ENCODE measurements at regions not wholly inside any gene's neighbourhood (a gene's known extent, or its start where the extent isn't known, plus 50 kb on each side); places are given as distances from the start of the nearest gene placed in this dataset.
"Not testable (repeated sequence)": the region's sequence is repeated elsewhere in the genome, so short reads cannot be mapped to it uniquely, and the experiment has no call there.

DNA sequence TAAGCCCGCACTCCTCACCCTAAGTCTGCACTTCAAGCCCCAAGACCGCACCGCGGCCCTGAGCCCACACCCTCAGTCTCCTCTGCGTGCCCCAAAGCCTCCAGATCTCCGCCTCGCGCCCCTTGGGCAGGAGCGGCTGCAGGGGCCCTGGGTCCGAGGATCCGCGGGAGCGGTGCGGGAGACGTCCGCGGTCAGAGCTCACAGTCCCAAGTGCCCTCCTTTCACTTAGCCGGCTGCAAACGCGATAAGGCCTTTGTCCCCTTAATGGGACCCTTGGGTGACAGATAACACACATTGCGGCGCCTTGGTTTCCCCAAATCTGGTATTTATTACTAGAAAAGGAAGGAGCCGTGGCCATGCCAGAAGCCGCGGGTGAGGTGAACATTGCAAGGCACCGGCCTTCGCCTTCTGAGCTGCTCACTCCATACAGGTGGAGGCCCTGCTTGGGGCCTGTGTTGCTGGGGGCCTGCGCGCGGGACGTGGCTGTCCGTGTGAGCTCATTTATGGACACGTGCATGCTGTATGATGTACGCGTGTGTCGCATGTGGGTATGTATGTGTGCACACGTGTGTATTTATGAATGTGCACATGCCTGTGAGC lies 178.9 kb downstream of the OR4M2 start:
- DNase-seq (ENCODE audit: low spot score): peak; percentile 90

DNA sequence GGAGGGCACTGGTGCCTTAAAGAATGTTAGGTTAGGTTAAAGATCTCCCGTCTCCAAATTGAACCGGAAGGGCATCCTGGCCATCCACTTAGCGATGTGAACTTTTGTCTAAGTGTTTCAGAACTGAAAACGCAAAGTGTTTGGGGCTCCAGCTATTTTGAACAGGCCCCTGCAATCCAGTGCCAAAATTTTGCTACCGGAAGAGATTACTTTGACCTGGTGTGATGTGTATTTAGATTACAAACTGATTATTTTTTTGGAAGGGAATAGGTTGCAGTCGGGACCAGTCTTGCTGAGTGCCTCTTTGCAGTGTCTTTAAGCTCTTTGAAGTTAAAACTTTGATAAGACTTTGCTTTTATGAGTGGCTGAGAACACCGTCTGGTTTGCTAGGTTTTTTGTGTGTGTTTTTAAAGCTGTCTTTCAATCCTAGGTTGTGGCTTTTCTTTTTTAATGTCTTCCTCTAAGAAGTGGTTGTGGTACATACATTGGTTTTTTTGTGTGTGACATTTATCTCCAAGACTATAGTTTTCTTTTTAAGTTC lies 179.6 kb downstream of the OR4M2 start:
- peak; percentile 76 for DNase-seq (ENCODE audit: low spot score)

DNA sequence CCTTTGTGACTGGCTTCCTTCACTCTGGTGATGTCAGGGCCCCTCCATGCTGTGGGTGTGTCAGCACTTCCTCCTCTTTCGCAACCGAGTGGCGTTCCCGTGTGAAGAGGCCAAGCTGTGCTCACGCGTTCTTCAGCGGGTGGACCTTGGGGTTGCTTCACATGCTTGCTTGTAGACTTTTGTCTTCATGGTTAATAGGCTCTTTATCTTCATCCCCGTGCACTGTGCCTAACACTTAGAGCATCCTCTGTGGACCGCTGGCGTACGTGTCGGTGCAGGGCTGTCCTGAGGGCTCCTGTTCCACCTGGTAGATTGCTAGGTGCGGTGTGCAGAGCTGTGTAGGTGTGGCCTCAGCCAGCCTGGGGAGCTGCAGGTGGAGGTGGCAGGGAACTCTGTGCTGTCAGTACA lies 182.3 kb downstream of the OR4M2 start:
- DNase-seq (ENCODE audit: low spot score): peak; percentile 90

DNA sequence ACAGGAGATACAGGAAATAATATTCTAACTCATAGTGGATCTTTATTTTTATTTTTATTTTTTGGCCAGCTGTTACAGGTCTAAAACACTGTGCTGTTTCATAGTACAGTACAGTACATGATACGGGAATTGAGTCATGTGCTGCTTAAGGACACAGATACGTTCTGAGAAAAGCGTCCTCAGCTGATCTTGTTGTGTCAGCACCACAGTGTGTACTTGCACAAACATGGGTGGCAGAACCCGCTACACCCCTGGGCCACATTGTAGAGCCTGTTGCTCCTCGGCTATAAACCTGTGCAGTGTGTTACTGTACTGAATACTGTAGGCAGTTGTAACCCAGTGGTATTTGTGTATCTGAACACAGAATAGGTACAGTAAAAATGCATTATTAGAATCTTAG lies 183.4 kb downstream of the OR4M2 start:
- no peak for DNase-seq (ENCODE audit: low spot score)

DNA sequence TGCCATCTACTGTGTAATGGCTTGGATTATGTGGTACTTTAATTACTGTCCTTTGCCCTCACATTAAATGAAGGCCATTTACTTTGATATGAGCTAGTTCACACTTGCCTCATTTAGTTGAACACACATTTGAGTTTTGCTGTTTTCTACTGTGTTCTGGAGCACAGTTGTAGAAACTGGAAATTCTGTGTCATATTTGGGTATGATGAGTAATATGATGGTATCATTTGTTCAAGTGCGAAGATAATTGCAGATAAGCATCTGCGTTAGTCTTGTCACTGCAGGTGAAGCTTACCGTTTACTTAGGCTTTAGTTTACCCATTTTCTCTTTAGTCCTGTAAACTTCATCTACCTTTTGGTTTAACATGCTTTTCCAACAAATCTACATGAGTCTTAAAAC lies 183.9 kb downstream of the OR4M2 start:
- not testable (repeated sequence) for DNase-seq (ENCODE audit: low spot score)

DNA sequence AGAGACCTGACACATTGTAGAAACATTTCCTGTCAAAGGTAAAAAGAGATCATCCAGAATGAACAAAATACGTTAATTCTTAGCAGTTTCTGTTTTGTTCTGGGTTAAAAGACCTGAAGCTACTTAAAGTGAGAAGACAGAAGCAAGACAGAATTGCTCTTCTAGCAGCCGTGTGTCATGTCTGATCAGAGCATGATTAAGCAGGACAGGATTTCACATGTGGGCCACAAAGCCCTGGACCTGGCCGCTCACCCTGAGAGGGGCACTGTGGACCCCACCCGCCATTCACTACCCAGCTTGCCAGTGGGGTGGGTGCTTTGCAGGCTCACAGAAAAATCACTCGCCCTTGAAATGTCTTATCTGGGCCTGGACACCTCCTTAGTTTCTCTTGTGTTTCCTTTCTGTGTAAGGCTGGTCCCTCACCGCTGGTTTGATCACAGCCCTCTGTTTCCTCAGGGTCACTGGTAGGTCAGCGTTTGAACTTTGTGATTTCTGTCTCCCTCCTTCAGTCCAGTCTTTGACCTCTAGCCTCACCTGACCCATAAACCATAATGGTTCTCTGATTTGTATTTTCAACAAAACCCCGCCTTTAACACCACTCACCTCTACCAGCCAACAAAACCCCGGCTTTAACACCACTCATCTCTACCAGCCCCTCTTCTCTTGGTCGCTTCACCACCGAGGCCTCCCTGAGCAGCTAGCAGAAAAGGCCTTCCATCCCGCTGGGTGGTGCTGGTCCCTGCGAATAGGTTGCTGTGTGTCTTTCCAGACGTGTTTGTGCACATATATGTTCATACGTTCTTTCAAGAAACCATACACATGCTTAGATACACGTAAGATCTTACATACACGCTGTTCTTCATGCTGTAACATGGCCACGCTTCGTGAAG lies 185.0 kb downstream of the OR4M2 start:
- no peak for DNase-seq (ENCODE audit: low spot score)

DNA sequence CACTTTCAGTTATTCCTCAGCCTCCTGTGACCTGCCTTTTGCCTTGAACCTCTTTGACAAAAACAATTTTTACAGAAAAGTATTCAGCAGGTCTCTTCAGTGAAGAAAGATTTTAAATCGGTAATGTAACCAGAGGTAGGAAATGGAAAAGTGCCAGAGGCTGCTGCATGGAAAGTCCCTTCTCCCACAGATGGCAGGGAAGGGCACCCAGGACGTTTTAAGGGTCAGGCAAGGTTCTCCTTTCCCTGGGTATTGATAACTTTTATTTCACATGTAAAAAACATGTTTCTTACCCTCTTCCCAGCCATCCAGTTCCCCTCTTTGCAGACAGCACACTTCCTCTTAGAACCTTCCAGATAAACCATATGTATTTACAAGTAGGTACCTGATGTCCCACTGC lies 185.6 kb downstream of the OR4M2 start:
- no peak for DNase-seq (ENCODE audit: low spot score)

DNA sequence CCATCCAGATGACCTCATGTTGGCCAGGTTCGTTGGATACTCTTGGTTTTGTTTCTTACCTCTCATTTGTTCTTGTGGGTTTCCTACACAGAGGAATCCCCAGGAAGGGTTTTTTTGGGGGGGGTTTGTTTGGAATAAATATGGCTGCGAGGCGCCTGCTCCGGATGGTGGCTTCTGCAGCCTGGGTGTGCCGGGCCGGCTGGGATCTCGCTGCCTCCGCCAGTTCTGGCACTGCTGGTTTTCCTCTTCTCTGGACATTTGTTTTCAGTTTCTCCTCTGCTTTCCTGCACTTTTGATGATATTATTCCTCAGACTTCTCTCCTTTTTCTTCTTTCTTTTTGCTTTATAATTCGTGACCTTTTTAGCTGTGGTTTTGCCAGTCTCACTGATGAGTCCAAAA lies 187.4 kb downstream of the OR4M2 start:
- DNase-seq (ENCODE audit: low spot score): no peak

DNA sequence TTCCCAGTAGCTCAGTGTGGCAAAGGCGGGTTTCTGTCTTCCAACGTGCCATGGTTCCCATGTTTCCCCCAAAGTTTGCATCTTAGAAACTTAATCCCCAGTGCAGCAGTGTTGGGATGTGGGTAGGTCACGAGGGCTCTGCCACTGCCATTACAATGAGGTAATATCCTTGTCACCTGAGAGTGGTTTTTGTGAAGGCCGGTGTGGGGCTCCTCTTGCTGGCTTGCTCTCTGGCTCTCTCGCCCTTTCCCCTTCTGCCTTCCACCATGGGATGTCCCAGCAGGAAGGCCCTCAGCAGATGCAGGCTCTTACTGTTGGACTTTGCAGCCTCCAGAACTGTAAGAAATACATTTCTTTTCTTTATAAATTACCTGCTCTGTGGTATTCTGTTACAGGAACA lies 187.9 kb downstream of the OR4M2 start:
- not testable (repeated sequence) for DNase-seq (ENCODE audit: low spot score)

DNA sequence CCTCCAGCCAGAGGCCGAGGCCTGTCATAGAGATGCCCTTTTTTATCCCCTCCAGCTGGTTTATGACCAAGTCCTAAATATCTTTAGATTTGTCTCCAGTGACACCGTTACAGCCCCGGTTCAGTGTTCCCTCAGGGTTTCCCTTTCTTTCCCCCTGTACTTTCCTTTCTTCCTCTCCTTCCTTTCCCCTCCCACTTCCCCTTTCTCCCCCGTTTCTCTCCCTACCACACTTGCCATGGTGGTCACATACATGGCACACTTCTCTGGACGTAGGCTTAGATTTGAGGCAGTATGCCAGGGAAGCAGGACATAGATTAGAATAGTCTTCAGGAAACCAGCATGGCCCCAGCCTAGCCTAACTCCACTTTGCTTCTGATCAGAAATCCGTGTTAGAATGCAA lies 188.3 kb downstream of the OR4M2 start:
- DNase-seq (ENCODE audit: low spot score): not testable (repeated sequence)

DNA sequence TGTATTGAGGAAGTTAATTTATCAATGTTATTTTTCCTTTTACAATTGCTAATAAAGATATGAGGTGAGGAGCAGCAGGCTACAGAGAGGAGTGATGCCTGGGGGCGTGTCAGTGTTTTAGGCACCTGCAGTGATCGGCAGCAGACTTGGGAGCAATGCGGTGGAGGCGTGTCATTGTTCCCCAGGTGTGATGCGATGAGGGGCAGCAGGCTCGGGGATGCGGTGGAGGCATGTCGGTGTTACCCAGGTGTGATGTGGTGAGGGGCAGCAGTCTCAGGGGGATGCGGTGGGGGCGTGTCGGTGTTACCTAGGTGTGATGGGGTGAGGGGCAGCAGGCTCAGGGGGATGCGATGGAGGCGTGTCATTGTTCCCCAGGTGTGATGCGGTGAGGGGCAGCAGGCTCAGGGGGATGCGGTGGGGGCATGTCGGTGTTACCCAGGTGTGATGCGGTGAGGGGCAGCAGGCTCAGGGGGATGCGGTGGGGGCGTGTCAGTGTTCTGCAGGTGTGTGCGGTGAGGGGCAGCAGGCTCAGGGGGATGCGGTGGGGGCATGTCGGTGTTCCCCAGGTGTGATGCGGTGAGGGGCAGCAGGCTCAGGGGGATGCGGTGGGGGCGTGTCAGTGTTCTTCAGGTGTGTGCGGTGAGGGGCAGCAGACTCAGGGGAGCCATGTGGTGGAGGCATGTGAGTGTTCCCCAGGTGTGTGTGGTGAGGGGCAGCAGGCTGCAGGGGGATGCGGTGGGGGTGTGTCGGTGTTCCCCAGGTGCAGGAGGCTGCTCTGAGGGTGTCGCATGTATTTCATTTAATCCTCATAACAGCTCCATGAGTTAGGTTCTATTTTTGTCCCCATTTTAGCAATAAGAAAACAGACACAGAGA lies 186.2 kb upstream of the GOLGA6L22 start:
- DNase-seq (ENCODE audit: low spot score): not testable (repeated sequence)

DNA sequence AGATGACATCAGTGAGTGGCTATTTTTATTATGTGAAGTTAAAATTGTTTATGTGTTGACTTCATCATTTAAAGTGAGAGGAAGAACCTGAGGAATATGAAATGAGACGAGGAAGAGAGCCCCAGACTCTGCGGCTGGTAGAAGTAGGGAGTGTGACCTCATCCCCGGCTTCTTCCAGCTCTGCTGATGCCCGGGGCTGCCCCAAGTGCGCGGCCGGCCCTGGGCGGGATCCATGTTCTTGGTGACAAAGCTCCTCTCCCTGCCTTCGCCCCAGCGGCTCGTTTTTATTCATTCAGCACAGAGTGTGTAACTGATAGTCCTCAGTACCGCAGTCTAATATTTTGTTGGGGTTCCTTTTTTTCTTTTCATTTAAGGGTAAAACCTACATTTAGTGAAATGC lies 185.5 kb upstream of the GOLGA6L22 start:
- not testable (repeated sequence) for DNase-seq (ENCODE audit: low spot score)

DNA sequence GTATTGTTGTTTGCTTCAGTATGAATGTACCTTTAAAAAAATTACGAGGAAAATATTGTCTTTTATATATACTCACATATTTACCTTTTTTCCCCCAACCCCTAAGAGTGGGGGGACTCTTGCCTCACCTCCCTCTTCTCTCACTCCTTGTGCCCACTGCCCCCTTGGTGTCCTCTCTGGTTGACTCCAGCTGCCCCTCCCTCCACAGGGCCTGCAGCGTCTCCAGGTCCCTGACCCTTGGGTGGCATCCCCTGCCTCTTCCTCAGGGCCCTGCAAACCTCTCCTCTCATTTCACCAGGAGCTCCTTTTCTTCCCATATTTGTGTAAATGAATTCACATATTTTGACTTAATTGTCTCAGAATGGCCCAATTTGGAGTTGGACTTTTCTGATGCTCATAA lies 184.3 kb upstream of the GOLGA6L22 start:
- DNase-seq (ENCODE audit: low spot score): not testable (repeated sequence)

DNA sequence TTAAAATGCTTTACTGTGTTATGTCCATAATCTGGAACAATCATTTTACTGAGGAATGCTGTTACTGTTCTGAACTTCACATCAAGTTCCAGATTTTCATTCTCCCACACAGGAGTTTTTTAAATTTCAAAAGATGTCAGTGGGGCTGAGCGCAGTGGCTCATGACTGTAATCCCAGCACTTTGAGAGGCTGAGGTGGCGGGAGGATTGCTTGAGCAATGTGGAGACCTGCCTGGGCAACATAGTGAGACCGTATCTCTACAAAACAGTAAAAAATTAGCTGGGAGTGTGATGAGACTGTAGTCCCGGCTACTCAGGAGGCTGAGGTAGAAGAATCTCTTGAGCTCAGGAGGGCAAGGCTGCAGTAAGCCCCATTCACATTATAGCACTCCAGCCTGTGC lies 177.9 kb upstream of the GOLGA6L22 start:
- DNase-seq (ENCODE audit: low spot score): not testable (repeated sequence)

DNA sequence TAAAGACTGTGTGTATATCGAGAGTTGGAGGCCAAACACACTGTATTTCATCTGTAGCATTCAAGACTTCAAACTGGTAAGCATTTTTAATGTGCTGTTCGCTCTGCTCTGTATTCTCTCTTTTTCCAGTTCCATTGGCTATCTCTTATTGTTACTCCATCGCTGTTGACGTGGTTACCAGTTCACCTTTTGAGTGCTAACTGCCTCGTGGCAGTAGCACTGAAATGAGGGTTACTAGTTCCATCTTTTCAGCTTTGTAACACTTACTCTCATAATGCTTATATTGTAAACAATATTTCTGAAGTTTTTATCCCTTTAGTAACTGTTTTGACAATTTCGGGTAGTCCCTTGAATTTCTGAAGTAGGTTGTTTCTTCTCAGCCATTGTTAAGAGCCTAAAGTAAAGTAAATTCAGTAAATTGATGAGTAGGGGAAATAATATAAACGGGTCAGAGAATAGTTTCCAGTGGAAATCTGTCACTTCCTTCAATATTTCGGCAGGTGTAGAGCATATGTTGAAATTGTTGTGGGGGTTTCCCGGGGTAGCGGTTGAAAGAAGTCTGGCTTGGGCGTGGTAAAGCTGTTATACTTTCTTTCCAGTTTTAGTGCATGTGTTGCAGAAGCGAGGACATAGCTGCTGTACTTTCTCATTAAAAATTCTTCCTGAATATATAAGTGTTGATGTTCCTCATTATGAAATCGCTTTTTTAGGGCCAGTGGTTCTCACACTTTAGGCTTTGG lies 175.7 kb upstream of the GOLGA6L22 start:
- DNase-seq (ENCODE audit: low spot score): not testable (repeated sequence)

DNA sequence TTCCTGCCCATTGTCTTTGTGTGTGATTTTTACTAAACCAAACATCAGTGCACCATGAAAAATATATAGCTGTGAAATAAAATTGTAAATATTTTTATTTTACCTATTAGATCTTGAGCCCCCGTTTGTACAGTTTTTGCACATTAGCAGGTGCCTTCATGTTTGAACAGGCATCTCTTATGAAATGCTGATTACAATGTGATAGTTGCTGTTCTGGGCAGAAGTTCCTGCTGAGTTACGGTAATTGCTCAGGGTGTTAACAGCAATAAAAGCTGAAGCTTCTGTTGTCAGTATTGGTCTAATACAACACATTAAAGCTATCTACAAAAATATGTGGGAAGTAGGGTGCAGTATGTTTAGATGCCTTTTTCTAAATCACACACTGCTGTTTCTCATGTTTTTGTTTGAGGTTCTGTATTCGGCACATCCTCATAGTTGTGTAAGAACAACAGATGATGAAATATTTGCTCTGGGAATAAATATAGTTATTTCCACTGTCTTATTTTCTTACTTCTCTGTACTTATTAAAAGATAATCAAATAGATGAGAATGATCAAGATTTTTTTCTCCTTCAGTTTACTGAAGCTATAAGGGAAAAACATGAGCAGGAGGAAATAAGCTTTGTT lies 173.8 kb upstream of the GOLGA6L22 start:
- DNase-seq (ENCODE audit: low spot score): not testable (repeated sequence)

DNA sequence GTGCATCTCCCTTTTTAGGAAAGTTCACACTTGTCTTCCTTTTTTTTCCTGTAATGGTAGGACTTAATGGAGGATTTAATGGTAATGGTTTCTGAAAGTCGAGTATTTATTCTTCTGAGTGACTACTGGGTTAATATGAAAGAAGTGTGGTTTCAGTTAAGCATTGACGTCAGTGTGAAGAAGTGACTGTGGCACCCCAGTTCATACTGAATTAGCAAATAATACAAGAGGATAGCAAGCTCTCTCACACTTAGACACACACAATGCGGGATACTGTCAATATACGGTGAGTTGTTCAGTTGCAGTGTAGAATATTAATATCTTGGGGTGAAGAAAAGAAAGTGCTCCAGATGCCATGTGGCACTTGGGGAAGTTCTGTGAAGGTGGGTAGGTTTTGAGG lies 167.6 kb upstream of the GOLGA6L22 start:
- not testable (repeated sequence) for DNase-seq (ENCODE audit: low spot score)

DNA sequence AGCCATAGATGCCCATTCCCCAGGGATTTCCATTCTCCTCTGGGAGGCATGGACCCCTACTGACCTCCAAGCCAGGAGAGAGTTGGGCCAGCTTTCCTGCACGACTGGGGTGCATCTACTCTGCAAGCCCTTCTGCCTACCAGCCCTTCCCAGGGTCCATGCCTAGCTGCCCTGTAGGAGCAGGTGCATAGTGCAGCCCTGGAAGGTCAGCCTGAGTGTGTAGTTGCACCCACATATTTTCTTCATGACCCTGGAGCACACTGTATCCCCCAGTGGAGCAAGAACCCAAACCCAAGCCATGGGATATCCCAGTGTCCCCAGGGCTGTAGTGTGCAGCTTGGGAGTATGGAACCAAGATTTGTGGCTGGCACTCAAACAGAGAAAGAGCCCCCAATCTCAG lies 155.6 kb upstream of the GOLGA6L22 start:
- DNase-seq (ENCODE audit: low spot score): not testable (repeated sequence)

All from mesenteric fat pad (tissue), 1 donor.